M059J (cell line): ENCODE measurements at regions not wholly inside any gene's neighbourhood (a gene's known extent, or its start where the extent isn't known, plus 50 kb on each side); places are given as distances from the start of the nearest gene placed in this dataset.

ENCODE experiments used
- DNase-seq: peaks from one replicate; pipeline ENCODE4 v3.0.0-alpha.2; 2012; ENCODE audit warnings: low read depth

- no peak for DNase-seq
These were observed 859.0 kb upstream of the ARPP21 start for GRCh38 chr3:34780294-34780693.

DNA sequence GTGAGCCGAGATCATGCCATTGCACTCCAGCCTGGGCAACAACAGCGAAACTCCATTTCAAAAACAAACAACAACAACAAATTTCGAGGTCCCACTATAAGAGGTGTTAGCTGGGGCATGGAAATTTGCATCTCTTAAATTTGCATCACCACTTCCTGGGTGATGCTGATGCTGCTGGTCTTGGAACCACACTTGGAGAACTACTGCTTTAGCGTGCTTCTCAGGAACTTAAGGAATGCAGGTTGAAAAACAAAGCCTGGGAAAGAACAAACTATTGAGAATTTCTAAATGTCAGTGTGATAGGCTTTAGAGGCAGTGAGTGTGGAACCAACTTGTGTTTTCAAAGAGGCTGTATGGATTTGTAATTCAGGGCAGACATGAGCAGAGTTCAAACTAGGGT is 858.4 kb upstream of the ARPP21 start:
- DNase-seq: no peak

DNA sequence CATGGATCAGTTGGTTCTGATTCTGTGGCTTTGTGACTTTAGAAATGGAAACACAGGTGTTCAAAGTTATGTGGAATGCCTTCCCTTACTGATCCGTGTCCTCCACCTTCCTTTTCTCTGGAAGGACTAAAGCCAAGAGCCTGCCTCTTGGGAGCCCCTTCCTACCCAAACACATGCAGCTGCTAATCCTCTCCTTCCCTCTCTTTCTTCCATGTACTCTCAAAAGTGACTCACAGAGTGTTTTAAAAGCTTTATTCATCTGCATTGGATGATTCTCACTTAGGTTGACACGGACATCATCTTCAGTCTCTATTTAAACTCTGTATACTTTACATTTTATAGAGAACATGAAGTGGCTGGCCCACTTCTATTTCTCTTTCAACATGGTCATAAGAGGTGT is 856.5 kb upstream of the ARPP21 start:
- DNase-seq: no peak

GRCh38 chr3:34783876-34784275 is 855.4 kb upstream of the ARPP21 start:
- DNase-seq: no peak

- DNase-seq: peak; percentile 0
These were observed 846.3 kb upstream of the ARPP21 start for GRCh38 chr3:34793057-34793456.

- no peak for DNase-seq
These were observed 831.7 kb upstream of the ARPP21 start for GRCh38 chr3:34807611-34808010.

DNA sequence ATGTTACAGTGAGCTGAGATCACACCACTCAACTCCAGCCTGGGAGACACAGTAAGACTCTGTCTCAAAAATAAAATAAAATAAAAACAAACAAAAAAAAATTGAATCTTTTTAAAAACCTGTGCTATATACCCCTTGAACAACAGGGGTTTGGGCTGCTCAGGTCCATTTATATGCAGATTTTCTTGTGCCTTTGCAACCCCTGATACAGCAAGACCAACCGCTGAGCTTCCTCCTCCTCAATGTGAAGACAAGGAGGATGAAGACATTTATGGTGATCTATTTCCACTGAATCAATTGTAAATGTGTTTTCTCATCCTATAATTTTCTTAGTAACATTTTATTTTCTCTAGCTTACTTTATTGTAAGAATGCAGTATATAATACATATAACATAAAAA is 831.0 kb upstream of the ARPP21 start:
- no peak for DNase-seq

GRCh38 chr3:34828847-34829246 is 810.5 kb upstream of the ARPP21 start:
- no peak for DNase-seq

GRCh38 chr3:34832865-34833508 is 806.3 kb upstream of the ARPP21 start:
- no peak for DNase-seq

DNA sequence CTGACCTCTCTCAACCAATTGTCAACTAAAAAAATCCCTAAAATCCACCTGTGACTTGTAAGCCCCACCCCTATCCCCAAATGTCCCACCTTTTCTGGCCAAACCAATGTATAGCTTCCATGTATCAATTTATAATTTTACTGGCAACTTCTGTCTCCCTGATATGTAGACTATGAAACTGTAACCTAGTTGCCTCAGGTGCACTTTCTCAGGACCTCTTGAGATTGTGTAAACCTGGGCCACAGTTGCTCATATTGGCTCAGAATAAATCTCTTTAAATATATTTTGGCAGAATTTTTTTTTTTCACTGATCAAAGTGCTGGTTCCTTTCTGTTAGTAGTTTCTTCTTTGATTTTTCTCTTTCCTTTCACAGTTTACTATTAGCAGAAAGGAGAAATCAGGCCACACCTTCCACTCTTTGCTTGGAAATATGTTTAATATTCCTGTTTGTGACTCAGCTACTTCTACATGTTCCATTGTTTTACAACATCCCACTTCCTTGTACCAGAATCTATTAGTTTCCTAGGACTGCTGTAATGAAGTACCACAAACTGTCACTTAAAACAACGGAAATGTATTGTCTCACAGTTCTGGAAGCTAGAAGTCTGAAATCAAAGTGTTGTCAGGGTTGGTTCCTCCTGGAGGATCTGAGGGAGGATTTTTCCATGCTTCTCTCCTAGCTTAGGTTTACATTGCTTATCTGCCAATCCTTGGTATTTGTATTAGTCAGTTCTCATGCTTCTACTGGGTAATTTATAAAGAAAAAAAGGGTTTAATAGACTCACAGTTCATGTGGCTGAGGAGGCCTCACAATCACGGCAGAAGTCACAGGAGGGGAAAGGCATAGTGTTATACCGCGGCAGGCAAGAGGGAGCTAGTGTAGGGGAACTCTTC is 801.2 kb upstream of the ARPP21 start:
- DNase-seq: no peak

- DNase-seq: no peak
These were observed 796.4 kb upstream of the ARPP21 start for GRCh38 chr3:34842706-34843480.

DNA sequence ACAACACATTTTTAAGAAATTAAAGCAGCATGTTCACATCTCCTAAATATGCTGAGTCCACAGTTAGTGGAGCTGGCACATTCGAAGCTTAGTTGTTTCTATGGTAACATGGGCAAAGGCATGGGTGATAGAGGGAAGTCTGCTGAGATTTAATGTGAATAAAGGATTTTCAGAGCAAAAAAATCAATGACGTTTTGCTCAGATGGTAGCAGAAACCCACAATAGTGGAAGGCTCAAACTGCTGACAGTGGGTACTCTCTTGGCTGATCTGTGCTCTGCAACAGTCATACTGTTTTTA is 795.1 kb upstream of the ARPP21 start:
- no peak for DNase-seq

GRCh38 chr3:34851137-34851536 is 788.2 kb upstream of the ARPP21 start:
- no peak for DNase-seq

DNA sequence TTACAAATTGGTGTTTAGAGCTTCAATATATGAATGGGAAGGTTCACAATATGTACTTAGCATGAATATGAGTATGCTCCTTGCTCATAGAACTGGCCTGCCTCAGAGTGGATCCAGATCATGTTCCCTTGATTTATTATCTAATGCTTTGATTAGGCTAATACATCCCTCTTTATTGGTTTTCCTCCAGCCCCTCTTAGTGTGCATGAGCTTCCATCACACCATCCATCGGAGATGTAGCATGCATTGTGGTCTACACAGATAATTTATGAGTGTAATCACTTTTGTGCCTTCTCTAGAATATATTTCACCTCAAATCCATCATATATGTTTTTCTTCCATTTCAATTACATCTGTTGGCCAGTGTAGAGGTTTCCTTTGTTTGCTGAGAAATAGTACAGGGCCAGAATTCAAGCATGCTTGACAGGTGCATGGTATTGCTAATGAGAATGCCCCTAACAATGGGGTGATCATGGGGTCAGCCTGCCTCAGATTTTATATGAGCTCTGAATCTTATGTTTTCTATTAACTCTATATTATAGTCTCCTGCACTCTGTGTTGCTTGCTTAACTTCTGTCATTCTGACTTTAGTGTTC is 786.4 kb upstream of the ARPP21 start:
- no peak for DNase-seq

- no peak for DNase-seq
These were observed 783.0 kb upstream of the ARPP21 start for GRCh38 chr3:34856081-34856947.

DNA sequence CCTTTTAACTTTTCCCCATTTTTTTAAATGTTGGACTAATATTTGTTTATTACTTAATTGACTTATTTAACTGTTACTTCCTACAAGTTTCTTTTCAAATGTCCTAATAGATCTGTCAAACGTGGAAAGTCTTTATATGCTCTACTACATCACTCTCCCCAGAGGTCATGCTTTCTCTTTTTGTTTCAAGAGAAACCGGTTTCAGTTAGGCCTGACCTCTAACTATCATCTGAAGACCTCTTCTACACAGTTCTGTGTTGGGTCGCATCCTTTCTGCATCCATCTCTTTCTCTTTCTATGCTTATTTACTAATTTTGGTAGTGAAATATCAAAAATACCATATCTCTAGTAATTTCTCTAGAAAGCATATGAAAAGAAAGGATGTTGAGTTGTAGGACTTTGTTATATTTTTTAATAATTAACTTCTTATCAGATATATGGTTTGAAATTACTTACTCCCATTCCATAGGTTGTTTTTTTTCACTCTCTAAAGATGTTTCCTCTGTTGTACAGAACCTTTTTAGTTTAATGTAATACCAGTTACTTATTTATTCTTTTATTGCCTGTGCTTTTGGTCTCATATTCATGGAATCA is 781.2 kb upstream of the ARPP21 start:
- no peak for DNase-seq

DNA sequence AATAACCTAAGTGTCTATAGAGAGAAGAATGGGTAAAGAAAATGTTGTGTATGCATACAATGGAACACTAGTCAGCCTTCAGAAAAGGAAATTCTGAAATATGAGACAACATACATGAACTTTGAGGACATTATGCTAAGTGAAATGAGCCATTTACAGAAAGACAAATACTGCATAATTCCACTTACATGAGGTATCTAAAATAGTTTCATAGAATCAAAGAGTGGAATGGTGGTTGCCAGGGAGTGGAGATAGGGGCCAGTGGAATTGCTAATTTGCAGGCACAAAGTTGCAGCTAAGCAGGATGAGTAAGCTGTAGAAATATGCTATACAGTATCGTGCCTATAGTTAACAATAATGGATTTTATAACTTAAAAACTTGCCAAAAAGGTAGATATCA is 779.6 kb upstream of the ARPP21 start:
- no peak for DNase-seq

GRCh38 chr3:34862456-34862855 is 776.9 kb upstream of the ARPP21 start:
- DNase-seq: no peak

GRCh38 chr3:34863485-34863884 is 775.8 kb upstream of the ARPP21 start:
- no peak for DNase-seq

DNA sequence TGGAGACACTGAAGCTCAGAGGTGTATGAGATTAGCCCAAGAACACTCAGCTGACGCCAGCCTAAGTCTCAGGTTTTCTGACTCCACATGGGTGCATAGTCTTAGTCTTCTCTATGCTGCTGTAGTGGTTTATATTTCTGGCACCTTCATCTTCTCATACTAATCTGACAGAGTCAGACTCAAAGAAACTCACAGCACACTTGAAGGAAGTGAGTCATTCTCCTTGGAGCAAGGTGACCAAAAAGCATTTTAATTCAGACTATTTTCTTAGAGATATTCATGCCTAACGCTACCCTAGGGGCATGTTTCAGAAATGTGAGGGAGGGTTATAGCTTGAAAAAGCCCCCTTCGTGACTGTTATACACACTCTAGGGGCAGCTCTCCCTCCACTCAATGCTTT is 775.3 kb upstream of the ARPP21 start:
- peak; percentile 0 for DNase-seq

DNA sequence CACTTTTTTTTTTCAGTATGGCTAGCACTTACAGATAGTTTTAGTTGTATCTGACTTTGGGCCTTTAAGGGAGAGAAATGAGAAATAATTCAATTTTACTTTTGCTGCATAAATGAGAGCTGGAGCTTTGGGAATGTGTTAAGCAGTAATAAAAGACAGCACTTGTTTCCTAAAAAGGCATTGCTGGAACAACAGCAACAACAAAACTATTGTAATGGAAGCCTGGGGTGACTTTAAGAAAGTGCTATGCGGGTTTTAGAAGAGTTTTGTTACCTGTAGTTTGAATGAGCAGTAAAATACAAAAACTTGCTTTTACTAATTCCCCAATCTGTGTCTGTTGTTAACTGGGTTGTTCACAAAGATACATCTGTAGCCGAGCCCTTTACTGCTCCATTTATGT is 774.0 kb upstream of the ARPP21 start:
- DNase-seq: no peak
